ENCODE measurements at regions not wholly inside any gene's neighbourhood (a gene's known extent, or its start where the extent isn't known, plus 50 kb on each side); places are given as distances from the start of the nearest gene placed in this dataset.

DNA sequence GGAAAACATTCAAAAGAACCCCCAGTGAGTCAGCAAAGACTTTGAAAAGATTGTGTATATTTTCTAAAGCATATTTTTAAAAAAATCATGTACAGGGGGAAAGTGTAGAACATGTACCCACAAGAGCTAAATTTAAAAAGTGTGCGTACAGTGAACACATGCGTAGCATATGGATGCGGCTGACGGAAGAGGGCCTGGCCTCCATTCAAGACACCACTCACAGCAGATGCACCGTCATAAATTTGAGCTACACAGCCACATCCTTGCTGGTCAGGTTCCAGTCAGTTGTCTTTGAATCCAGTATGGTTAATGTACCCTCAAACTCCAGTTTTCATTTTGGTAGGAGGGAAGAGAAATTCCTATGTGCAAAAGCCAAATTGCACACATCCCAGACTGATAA, 54.3 kb upstream of the SPACA1 start:
- TF ChIP-seq, protein P1, sequence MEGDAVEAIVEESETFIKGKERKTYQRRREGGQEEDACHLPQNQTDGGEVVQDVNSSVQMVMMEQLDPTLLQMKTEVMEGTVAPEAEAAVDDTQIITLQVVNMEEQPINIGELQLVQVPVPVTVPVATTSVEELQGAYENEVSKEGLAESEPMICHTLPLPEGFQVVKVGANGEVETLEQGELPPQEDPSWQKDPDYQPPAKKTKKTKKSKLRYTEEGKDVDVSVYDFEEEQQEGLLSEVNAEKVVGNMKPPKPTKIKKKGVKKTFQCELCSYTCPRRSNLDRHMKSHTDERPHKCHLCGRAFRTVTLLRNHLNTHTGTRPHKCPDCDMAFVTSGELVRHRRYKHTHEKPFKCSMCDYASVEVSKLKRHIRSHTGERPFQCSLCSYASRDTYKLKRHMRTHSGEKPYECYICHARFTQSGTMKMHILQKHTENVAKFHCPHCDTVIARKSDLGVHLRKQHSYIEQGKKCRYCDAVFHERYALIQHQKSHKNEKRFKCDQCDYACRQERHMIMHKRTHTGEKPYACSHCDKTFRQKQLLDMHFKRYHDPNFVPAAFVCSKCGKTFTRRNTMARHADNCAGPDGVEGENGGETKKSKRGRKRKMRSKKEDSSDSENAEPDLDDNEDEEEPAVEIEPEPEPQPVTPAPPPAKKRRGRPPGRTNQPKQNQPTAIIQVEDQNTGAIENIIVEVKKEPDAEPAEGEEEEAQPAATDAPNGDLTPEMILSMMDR (IDR thresholded peaks at IDR 0.05) = no peak
- TF ChIP-seq POLR2A (IDR thresholded peaks at IDR 0.05) = no peak

Measured in thyroid gland (tissue), 4 donors.